Effector CD8-positive, alpha-beta T cell (primary cell): ENCODE measurements at regions not wholly inside any gene's neighbourhood (a gene's known extent, or its start where the extent isn't known, plus 50 kb on each side); places are given as distances from the start of the nearest gene placed in this dataset.

Experiments
- DNase-seq: peaks from one replicate; lab custom pipeline; 2025; lab: John Stamatoyannopoulos, UW

DNA sequence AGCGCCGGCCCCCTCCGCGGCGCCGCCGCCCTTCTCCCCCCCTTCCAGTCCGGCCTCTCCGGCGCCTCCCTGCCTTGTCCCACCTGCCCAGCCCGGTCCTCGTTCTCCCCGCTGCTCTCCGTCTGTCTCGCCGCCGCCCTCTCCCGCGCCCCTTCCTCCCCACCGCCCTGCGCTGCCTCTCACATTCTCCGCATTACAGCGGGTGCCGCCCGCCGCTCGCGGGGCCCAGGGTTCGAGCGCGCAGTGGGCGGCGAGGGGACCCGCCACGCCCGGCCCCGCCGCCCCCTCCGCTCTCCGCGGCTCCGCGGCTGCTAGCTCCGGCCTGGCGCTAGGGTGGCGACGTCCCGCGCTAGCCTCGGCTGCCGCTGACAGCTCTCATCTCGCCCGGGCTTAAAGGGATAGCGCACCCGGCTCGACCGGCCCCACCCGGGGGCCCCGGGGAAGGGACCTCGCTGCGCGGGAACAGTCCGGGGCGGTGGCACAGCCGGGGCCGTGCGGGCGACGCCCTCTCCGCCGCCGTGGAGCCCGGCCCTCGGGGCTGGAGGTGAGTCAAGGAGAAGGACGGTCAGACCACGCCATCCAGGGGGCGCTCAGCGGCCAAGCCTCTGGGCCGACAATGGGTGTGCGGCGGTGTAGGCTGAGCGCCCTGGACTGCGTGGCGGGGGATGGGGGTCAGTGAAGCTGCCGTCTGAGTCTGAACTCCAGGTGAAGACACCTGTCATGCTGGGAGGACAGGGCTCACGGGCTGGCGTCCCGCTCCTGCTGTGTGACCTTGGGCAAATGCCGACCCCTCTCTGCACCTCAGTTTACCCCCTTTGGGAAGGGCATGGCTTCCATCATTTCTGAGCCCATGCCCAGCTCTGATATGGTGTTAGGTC is 187.4 kb upstream of the LINGO1 start:
- no peak for DNase-seq

DNA sequence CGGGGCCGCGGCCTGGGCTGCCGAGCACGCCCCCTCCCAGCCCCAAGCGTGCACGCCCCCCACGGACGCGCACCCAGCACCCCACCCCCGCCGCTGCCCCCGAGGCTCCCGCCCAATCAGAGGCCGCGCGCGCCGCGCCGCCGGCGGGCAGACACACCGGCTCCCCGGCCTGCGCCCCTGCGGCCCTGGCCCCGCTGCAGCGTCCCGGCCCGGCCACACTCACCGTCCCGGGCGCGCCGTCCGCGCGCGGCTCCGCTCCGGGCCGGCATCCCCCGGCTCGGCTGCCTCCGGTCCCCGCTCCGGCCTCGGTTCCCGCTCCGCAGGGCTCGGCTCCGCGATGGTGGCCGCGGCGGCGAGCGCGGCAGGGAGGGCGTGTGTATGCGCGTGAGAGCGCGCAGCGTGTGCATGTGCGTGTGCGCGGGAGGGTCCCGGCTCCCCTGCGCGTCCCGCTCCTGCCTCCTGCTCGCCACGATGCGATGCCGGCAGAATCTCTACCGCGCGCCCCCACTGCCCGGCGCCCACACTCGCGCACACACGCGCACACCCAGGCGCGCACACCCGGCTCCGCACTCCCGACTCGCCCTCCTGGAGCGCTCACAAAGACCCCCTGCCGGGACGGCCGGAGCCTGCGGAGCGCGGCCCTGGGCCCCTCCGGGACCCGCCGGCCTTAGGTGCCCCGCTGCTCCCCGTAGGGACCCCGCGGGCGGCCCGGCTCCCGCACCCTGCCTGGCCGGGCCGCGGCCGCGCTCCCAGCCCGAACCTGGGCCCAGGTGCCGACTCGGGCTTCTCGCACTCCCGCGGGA is 186.5 kb upstream of the LINGO1 start:
- DNase-seq, result no peak

DNA sequence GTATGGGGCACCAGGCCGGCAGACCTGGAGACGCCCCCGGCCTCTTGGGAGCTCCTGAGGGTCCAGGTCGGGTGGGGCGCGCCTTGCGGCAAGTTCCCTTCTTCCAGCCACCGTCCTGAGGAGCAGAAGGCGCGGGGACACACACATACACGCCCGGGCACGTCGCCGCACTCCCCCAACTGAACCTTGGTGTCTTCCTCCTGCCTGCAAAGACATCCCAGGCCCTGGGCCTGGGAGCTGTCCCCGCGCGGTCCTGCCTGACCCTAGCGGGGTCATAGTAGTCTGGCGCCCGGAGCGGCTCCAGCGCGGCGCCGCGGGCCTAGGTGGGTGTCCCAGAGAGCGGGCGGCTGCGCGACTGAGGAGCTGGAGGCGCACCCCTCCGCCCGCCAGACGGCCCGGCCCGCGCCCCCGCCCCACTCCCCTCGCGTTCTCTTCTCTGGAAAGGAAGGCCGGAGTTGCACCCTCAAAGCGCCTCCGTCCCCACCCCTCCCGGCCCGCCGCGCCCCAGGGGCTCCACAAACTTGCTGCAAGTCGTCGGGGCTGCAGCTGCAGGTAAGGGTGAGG is 185.9 kb upstream of the LINGO1 start:
- DNase-seq, result no peak

DNA sequence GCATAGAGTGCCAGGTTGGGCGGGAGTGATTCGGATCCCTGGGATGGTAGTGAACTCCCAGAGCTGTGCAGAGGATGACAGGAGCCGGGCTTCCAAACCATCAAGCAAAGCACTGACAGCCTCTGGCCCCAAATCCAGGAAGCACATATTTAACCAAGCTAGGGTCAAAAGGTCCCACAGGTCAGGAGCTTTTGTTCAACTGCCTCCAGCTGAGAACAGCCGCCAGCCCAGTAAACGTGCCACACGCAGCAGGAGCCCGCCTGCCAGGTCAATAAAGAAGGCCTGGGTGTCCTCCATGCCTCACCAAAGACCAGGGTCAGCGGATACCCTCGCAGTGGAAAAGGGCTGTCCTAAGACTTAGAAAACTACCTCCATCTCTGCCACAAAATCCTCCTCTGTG is 184.7 kb upstream of the LINGO1 start:
- DNase-seq, result no peak

DNA sequence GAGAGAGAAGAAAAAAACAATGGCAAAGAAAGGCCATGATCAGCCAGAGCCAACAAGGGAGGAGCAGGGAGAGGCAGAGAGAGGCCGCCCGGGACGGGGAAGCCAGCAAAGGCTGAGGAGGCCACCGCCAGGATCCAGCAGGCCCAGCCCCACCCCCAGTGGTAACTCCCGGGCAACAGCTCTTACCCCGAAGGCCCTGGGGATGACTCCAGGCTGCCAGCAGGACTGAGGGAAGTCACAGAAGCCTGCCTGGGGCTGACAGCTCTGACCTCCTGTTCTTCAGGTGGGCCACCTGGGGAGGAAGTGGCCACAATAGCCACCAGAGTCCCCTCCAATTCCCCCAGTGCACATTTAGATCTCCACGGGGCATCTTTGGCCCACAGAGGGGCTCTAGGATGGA is 184.3 kb upstream of the LINGO1 start:
- DNase-seq, result no peak

DNA sequence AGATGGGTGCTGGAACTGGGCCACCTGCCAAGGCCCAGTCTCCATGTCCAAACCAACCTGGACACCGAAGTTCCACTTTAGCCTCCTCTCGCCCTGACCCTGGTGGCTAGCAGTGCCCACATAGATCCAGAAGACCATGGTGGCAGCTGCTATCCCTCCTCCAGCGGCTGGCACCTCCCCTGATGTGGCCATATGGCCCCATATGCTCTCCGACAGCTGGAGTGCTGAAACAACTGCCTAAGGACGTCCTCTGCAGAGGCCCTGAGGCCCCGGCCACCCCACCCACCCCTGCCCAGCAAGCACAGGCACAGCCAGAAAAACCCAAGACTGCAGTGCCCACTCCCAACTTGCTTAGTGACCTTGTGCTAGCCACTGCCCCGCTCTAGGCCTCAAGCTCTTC is 182.3 kb upstream of the LINGO1 start:
- DNase-seq, result no peak

DNA sequence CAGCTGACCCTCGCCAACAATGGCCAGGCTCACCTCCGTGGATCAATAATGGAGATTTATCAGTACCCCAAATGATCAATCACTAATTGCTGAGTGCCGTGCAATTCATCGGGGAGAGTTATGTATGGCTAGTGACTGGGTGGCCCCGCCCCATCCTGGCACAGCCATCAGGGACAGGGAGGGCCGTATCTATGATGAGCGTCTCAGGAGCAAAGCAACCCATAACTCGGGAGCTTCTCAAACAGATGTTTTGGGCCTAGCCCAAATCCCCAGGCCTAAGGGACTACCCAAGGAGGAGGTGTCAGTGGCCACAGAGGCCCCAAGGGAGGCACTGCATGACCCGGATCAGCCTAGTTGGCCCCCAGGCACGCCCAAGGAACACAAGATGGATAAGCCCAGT is 180.0 kb upstream of the LINGO1 start:
- no peak for DNase-seq

DNA sequence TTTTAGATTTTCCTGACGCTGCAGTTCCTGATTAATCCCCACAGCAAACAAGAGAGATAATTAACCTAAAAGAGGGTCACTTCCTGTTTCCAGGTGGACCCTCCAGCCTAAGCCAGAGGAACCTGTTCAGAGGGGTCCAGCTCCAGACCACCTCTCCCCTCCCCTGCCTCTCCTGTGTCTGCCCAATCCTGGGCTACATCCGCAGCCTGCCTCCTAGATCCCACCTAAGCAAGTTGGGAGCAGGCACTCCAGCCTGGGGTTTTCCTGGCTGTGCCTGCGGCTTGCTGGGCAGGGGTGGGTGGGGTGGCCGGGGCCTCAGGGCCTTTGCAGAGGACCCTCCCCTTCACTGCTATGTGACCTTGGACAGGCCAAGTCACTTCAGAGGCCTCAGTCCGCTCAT is 178.6 kb upstream of the LINGO1 start:
- no peak for DNase-seq

DNA sequence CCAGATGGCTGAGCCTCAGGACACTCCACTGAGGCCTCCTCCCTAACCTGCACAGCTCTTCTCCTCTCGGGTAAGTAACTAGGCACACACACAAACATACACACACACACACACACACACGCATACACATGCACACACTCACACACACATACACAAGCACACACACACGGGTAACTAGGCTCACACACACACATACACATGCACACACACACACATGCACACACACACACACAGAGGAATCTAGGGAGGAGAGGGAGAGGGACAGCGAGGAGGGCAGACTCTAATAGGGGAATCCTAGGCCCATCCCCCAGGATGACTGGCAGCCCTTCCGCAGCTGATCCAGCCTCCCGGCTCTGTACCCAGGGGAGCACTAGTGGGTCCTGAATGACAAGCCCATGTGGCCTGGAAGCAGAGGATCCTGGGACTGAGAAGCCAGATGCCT is 177.4 kb upstream of the LINGO1 start:
- DNase-seq, result no peak

DNA sequence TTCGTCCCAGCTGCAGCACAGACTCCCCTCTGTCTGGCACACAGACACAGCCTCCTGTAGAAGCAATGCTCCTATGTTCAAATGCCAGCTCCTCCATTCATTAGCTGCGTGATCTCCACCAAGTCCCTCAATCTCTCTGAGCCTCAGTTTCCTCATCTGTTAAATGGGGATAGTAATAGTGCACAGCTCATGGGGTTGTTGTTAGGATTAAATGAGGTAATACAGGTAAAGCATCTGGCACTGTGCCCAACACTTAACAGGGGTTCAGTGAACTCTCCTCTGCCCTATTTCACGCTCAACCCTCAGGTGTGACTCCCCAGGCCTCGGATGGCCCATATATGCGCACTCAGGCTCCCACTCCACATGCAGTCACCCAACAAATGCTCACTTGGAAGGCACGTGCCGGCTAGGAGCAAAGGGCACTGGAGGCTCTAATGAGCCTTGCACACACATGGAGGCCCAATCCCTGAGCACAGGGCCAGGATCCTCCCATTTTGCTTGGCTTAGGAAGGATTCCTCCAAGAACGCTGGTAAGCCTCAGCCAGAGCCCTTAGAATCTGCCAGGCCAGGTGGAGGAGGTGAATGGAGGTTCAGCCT is 176.0 kb upstream of the LINGO1 start:
- DNase-seq, result no peak

DNA sequence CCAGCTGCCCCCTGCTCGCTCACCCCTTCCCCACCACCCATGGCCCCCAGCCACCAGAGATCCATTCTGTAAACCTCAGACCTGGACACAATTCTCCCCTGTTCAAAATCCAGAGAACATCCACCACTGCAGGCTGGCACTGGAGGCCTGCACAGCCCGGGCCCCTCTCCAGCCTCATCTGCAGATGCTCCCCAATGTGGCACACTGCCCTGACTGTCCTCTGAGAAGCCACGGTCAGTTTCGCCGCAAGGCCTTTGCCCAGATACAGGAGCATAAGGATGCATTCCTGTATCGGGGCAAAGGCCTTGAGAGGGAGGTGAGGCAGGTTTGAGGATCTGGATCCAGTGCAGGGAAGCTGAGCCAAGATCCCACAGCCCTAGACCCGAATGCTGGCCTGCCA is 175.4 kb upstream of the LINGO1 start:
- no peak for DNase-seq

DNA sequence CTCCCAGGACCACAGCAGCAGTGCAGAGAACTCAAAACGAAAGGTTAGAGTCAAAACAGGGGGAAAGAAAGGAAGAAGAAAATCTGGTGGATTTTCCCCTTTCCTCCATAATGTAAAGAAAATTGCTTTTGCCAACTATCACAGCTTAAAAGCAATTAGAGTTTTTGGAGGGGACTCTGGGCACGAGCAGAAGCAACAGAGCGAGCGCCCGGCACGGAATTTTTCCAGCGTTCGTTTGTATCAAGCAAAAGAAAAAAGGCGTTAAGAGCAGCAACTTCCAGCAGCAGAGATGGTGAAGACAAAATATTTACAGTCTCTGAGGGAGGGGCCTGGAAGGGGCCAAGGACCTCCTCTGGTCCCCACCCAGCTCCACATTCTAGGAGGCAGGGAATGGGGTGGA is 174.9 kb upstream of the LINGO1 start:
- DNase-seq, result no peak

DNA sequence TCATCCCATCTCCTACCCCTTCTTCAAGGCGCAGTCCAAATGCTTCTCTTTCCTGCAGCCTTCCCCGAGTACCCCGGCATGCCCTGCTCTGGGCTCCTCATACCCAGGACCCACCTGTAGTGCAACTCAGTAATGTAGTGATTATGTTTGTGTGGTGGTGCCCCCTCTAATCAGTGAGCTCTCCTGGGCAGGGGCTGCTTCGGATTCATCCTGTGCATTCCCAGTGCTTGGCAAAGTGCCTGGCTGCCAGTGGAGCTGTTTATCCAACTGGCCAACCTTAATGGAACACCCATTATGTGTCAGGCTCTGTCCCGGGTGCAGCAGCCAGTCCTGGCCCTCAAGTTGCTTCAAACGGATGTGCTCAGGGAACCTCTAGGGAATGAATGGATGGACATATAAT is 174.4 kb upstream of the LINGO1 start:
- no peak for DNase-seq

DNA sequence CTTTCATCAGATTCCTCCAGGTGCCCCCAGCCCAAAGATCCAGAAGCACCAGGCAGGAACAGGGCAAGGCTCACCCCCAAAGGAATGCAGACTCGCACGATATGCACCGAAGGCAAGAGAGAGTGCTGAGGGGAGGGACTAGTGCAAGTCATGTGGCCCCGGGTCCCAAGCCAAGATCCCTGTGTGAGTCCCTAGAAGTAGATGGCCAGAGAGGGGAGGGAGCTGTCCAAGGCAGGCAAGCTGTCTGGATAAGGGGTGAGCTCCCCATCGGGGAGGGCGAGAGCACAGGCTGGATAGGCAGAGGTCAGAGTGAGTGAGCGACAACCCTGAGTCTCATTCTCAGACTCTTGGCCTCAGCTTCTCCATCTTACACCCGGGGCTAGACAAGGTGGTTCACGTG is 171.5 kb upstream of the LINGO1 start:
- DNase-seq, result no peak

DNA sequence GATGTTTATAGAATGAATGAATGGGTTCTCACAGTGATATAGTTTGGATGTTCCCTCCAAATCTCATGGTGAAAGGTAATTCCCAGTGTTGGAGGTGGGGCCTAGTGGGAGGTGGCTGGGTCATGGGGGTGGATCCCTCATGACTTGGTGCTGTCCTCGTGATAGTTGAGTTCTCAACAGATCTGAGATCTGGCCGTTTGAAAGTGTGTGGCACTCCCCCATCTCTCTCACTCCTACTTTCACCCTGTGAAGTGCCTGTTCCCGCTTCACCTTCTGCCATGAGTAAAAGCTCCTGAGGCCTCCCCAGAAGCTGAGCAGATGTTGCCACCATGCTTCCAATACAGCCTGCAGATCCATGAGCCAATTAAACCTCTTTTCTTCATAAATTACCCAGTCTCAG is 170.8 kb upstream of the LINGO1 start:
- DNase-seq, result no peak

DNA sequence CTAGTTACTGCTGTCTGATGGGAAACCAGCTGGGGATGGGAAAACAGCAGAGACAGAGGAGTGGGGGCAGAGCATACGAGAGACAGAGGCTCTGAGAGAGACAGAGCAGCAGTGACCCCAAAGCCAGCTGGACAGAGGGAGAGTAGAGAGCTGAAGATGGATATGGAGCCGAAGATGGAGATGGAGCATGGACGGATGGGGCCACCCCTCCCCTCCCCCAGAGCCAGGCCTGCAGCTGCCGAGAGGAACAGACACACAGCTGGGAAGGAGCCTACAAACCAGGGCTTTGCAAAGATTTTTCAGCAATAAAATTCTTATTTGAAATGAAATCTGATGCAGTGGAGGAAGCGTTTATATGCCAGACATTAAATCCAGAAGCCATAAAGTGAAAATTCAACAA is 167.6 kb upstream of the LINGO1 start:
- DNase-seq, result no peak

DNA sequence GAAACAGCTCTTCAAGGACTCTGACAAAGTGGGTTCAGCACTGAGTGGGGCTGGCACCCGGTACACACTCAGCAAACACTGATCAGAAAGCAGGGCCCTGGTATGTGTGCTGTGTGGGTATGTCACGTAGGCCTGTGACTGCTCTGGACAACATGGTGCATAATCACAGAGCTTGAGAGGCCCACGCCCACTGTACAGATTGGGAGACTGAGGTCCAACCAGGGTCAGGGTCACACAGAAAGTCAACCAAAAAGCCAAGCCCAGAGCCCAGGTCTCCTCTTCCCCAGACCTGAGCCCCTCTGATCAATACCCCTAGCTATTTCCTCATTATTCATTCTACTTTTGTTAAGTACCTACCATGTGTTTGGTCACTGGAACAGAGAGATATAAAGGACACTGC is 166.1 kb upstream of the LINGO1 start:
- DNase-seq, result no peak

DNA sequence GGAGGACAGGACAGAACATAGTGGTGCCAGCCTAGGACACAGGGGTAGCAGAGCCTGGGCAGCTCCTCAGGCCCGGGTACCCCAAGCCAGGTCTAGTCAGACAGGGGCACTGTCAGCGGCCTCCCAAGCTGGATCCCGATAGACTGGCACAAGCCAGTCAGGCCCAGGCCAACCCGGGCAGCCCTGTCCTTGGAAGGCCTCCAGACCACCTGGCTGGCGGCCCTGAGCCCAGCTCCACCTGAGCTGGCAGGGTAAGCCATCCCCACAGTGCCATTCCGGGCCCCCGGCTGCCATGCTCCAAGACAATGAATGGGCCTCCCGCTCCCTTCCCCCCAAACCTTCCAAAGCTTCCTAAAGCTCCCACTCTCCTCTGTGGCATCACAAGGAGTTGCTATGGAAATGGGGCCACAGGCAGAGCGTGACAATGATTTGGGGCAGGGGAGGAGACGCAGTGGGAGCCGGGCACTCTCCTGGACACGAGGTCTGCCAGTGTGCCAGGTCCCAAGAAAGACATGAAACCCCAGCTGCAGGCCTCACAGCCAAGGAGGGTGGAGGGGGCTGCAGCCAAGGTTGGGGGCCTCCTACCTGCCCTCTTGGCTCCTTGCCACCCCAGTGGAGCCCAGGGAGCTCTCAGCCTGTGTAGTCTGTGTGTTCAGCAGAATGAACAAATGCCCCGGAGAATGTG is 165.6 kb upstream of the LINGO1 start:
- DNase-seq, result no peak

DNA sequence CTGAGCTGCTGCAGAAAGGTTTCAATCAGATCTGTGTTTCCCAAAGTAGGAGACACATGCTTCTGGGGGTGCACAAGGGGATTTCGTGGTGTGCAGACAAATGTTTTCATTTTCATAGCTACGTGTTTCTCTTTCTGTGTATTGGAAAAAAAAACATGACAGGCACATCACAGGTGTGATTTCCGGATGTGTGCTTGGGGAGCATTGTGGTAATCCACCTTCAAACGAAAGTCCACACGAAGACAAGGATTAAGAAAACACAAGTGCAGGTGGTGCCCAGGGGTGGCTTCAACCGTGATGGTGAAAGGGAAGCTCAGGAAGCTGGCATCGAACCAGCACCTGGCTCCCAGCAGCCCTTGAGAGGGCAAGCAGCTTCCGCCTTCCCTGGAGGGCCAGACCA is 164.6 kb upstream of the LINGO1 start:
- no peak for DNase-seq

DNA sequence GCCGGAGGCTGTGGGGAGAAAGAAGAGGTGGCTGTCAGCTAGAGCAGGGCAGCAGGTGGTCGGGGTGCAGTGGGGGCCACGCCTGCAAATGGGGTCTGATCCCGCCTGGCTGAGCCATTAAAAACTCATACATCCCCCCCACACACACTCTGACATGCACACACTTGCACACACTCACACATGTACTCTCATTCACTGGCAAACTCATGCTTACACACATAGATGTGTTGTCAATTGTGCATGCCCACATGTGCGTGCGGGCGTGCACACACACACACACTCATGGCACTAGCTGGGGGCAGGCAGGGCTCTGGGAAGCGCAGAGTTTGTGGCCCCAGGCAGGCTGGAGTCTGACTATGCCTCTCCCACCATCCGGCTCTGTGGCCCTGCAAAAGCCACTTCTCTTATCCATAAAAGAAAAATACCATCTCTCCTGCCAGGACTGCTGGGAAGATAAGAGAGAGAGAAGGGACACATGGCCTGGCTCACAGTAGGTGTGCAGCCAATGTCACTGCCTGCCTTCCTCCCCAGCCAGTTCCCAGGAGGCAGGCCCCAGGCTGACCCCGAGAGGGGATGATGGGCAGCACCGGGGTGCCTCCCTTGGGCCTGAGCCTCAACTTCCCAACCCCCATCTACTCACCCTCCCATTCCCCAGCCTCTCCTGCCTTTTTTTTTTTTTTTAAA is 163.5 kb upstream of the LINGO1 start:
- no peak for DNase-seq

DNA sequence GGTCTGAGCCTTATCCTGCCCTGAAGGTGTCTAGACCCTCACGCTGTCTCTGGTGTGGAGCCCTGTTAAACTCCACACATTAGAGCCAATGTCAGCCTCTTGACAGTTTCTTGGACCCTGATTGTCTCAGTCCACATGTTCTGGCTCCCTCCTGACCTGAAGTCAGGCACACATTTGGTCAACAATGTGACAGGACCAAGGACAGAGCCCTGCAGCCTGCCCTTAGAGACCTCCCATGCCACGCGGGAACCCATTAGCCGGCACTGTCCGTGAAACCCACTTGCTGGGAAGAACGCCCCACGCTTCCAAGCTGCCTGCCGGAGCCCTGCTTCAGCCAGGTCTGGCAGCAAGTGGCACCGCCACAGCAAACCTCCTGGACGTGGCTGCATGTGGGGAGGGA is 162.7 kb upstream of the LINGO1 start:
- no peak for DNase-seq
